Ovary (tissue), 7 donors: ENCODE measurements at regions not wholly inside any gene's neighbourhood (a gene's known extent, or its start where the extent isn't known, plus 50 kb on each side); places are given as distances from the start of the nearest gene placed in this dataset.

Source experiments
- DNase-seq, 5 donors: peaks; one replicate each; pipeline ENCODE4 v3.0.0-alpha.2; 2019 to 2020
- H3K27ac ChIP-seq, 2 donors: fragments of 200-600 bp; one replicate each; pipeline versions ENCODE4 v1.5.1 to v1.8.0; 2019 to 2022
- H3K27me3 ChIP-seq: fragments of 200-600 bp; one replicate; pipeline ENCODE4 v1.8.0; 2022
- H3K36me3 ChIP-seq: fragments of 200-600 bp; sonication (generic); one replicate; pipeline ENCODE4 v1.5.1; 2019
- H3K4me1 ChIP-seq: one replicate; pipeline ENCODE4 v1.8.1; 2013; ENCODE audit warnings: mild to moderate bottlenecking, moderate library complexity; ENCODE audit not compliant: insufficient read depth
- H3K4me3 ChIP-seq: fragments of 200-600 bp; sonication (generic); one replicate; pipeline ENCODE4 v1.5.1; 2017
- H3K9me3 ChIP-seq, 2 donors: fragments of 200-600 bp in 1 of 2; sonication (generic) in 1 of 2; one replicate each; pipeline versions ENCODE4 v1.5.1 to v1.8.1; 2013 to 2019; ENCODE audit warnings: mild to moderate bottlenecking in 1 of 2, moderate library complexity in 1 of 2
- EP300 ChIP-seq: sonication (generic); formaldehyde crosslinking; IDR thresholded peaks from one replicate; pipeline ENCODE4 v1.6.1; 2017; ENCODE audit warnings: antibody characterized with exemption
- POLR2A ChIP-seq: fragments of 450-650 bp; IDR thresholded peaks from one replicate; pipeline ENCODE4 v1.6.1; 2017; ENCODE audit warnings: antibody characterized with exemption, mild to moderate bottlenecking, moderate library complexity
- WGBS, 3 donors: extraction: QIAGEN DNeasy Blood & Tissue Kit in 1 of 3; methylation state at CpG; one replicate each; pipeline versions ENCODE4 v1.1.5 to v1.1.7; 2013 to 2017; 5-methylcytosine and 5-hydroxymethylcytosine counted together
- intact Hi-C, 4 donors: fragments of 100-400 bp; cut with DNase I; formaldehyde crosslinking; loops; one replicate each; pipeline versions ENCODE4 v1.11.0 to v1.15.1; 2022 to 2023
- TF ChIP-seq, protein P1 (sequence below), 3 donors: fragments of 450-650 bp in 2 of 3; fragments of 200-600 bp in 1 of 3; IDR thresholded peaks; one replicate each; pipeline versions ENCODE4 v1.5.1 to v1.8.0; 2016 to 2022; ENCODE audit warnings: antibody characterized with exemption in 3 of 3, mild to moderate bottlenecking in 1 of 3
- donor health status: DM: no; HTN: no; CAD: no; lungs with moderate emphysema.
- donor health status: DM: no; HTN: no; CAD: no.
- donor health status: Bipolar disorder and iron deficiency.
- donor health status: DM: no; HTN: no; CAD: no.
- donor health status: DM: yes; HTN: yes; CAD: no.

DNA sequence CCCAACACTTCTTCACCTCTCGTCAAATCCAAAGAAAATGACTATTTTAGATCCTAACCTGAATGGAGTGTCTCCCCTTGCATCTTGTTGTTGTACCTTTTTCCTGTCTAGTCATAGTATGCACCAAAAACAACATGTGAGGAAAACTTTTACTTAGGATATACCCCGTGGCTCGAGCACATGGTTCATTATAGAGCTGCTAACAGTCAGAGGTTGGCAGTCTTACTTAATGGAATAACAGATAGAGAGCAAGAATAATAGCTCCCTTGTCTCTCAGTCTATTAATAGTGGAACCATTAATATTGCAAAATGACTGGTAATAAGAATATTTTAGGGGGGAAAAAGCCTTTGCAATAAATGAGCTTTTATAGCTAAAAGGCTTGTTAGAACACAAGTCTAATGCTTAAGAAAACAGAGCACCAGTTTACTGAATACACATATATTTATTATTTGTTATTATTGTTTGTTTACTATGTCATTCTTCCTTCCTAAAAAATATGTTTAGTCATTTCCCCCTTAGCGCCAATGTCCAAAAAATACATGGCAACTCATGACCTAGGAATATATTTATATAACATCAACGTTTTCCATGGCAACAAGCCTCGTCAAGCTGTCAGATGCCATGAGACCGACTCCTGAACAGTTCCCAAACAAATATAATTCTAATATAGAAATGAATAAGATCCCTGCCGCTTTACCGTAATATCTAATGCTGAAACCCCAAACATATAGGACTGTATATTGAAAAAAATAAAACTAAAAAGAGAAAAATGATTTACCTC is 592.4 kb downstream of the SOX5 start:
- 81 to 85% (median 81%) methylated on average over 9 of the region's 9 CpGs for WGBS, 3 donors

DNA sequence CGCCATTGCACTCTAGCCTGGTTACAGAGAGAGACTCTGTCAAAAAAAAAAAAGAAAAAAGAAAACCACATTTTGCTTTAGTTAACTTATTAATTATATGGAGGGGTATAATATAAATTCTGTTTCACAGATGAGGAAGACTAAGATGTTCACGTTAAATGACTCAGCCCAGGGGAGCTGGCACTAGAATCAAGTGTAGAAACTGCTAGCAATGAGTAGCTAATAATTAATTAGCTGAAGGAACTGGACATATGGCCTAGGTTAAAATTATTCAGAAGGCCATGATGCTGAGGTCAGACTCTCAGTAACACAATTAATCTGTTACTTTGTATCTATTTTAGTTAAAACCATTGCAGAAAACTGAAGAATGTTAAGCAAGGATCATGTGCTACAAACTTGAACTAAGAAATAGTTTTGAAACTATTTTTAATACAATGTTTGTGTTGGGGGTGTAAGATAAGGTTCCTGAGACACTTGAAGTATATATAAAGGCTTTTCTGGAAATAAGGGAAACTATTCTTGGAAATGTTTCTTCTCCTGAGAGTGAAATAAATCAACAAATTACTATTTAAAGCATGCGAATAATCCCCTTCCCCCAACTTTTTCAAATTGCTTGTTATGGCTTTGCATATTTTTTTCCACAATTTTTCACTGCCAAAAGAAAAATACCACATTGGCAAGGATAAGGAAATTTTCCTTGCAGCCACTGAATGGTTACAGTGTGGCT is 589.3 kb downstream of the SOX5 start:
- intact Hi-C loops: no loop called here
- no peak overlapping the region for H3K4me3 ChIP-seq
- no peaks in the 10 kb centered on the region for H3K9me3 ChIP-seq
- no peaks in the 10 kb centered on the region for H3K36me3 ChIP-seq
- TF ChIP-seq, protein P1, sequence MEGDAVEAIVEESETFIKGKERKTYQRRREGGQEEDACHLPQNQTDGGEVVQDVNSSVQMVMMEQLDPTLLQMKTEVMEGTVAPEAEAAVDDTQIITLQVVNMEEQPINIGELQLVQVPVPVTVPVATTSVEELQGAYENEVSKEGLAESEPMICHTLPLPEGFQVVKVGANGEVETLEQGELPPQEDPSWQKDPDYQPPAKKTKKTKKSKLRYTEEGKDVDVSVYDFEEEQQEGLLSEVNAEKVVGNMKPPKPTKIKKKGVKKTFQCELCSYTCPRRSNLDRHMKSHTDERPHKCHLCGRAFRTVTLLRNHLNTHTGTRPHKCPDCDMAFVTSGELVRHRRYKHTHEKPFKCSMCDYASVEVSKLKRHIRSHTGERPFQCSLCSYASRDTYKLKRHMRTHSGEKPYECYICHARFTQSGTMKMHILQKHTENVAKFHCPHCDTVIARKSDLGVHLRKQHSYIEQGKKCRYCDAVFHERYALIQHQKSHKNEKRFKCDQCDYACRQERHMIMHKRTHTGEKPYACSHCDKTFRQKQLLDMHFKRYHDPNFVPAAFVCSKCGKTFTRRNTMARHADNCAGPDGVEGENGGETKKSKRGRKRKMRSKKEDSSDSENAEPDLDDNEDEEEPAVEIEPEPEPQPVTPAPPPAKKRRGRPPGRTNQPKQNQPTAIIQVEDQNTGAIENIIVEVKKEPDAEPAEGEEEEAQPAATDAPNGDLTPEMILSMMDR (IDR thresholded peaks at IDR 0.05): no peak
- no peak for DNase-seq
- H3K27me3 ChIP-seq: no peaks in the 10 kb centered on the region
- 29 to 37% (median 36%) methylated on average over 3 of the region's 3 CpGs for WGBS, 3 donors
- no peaks in the 10 kb centered on the region for H3K4me1 ChIP-seq
- H3K27ac ChIP-seq: no peak overlapping the region

More for the DNA sequence above, 592.4 kb downstream of the SOX5 start:
- Histone ChIP-seq H3K4me3 (no peak overlapping the region), H3K27ac (no peak overlapping the region), H3K4me1 (no peaks in the 10 kb centered on the region), H3K36me3 (no peaks in the 10 kb centered on the region), H3K9me3 (no peaks in the 10 kb centered on the region), H3K27me3 (no peaks in the 10 kb centered on the region)
- TF ChIP-seq POLR2A: no peak
- TF ChIP-seq, protein P1 (IDR thresholded peaks at IDR 0.05): no peak
- no peak for TF ChIP-seq EP300
- intact Hi-C loops: no loop called here
- DNase-seq: no peak

DNA sequence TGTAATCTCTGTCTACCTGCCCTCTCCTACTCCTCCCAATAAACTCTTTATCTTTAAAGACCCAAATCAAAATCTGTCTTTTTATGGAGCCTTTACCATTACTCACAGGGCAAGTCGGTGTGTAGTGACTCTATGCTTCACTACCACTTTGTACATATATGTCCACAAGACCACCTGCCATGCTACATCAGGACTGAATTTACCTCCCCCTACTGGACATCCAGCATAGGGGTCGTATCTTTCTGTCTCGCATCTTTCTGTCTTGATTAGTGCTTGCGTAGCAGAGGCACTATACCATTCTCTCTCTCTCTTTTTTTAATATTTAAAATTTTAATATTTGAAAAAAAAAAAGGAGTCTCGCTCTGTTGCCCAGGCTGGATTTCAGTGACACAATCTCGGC is 587.5 kb downstream of the SOX5 start:
- no peak for DNase-seq
- Histone ChIP-seq H3K4me1 (no peaks in the 10 kb centered on the region), H3K27ac (no peak overlapping the region), H3K4me3 (no peak overlapping the region), H3K36me3 (no peaks in the 10 kb centered on the region), H3K9me3 (no peaks in the 10 kb centered on the region), H3K27me3 (no peaks in the 10 kb centered on the region)
- intact Hi-C loops: no loop called here
- TF ChIP-seq POLR2A (no peak), EP300 (no peak)
- TF ChIP-seq, protein P1 (IDR thresholded peaks at IDR 0.05): no peak
- WGBS, 3 donors: 71 to 82% (median 81%) methylated on average over 6 of the region's 6 CpGs

GRCh38 chr12:23368590-23368989 is 580.9 kb downstream of the SOX5 start:
- intact Hi-C loops: no loop called here
- H3K9me3 ChIP-seq: no peaks in the 10 kb centered on the region
- H3K36me3 ChIP-seq: no peaks in the 10 kb centered on the region
- no peak overlapping the region for H3K4me3 ChIP-seq
- TF ChIP-seq, protein P1 (IDR thresholded peaks at IDR 0.05): no peak
- TF ChIP-seq EP300 (no peak), POLR2A (no peak)
- no peaks in the 10 kb centered on the region for H3K27me3 ChIP-seq
- H3K4me1 ChIP-seq: no peaks in the 10 kb centered on the region
- 91 to 96% (median 95%) methylated on average over 1 of the region's 1 CpG for WGBS, 3 donors
- DNase-seq: no peak
- no peak overlapping the region for H3K27ac ChIP-seq
